B cell (primary cell): ENCODE measurements at regions not wholly inside any gene's neighbourhood (a gene's known extent, or its start where the extent isn't known, plus 50 kb on each side); places are given as distances from the start of the nearest gene placed in this dataset.

Experiments
- EZH2 ChIP-seq: IDR thresholded peaks from 2 replicates; pipeline ENCODE4 v1.6.1; 2012; ENCODE audit warnings: borderline replicate concordance, low read depth, mild to moderate bottlenecking, moderate library complexity, low read length; ENCODE audit not compliant: insufficient read depth, poor library complexity, severe bottlenecking
- TF ChIP-seq, protein P1 (sequence below): fragments of 200-600 bp; IDR thresholded peaks from one replicate; pipeline ENCODE4 v1.8.0; 2022; ENCODE audit warnings: antibody characterized with exemption, mild to moderate bottlenecking

GRCh38 chr11:114877976-114878375 lies 199.6 kb downstream of the NXPE2 start:
- no peak for TF ChIP-seq EZH2
- TF ChIP-seq, protein P1, sequence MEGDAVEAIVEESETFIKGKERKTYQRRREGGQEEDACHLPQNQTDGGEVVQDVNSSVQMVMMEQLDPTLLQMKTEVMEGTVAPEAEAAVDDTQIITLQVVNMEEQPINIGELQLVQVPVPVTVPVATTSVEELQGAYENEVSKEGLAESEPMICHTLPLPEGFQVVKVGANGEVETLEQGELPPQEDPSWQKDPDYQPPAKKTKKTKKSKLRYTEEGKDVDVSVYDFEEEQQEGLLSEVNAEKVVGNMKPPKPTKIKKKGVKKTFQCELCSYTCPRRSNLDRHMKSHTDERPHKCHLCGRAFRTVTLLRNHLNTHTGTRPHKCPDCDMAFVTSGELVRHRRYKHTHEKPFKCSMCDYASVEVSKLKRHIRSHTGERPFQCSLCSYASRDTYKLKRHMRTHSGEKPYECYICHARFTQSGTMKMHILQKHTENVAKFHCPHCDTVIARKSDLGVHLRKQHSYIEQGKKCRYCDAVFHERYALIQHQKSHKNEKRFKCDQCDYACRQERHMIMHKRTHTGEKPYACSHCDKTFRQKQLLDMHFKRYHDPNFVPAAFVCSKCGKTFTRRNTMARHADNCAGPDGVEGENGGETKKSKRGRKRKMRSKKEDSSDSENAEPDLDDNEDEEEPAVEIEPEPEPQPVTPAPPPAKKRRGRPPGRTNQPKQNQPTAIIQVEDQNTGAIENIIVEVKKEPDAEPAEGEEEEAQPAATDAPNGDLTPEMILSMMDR: no peak
